Activated naive CD8-positive, alpha-beta T cell (primary cell): ENCODE measurements at regions not wholly inside any gene's neighbourhood (a gene's known extent, or its start where the extent isn't known, plus 50 kb on each side); places are given as distances from the start of the nearest gene placed in this dataset.
"Not testable (repeated sequence)": the region's sequence is repeated elsewhere in the genome, so short reads cannot be mapped to it uniquely, and the experiment has no call there.

Source experiments
- H3K27ac Mint-ChIP-seq: one replicate; pipeline ENCODE4 v1.8.0; 2021; ENCODE audit warnings: mixed read lengths
- H3K27me3 Mint-ChIP-seq: one replicate; pipeline ENCODE4 v1.8.0; 2021; ENCODE audit warnings: mixed read lengths
- H3K36me3 Mint-ChIP-seq: one replicate; pipeline ENCODE4 v1.8.0; 2021; ENCODE audit warnings: mixed read lengths
- H3K4me1 Mint-ChIP-seq: one replicate; pipeline ENCODE4 v1.8.0; 2021; ENCODE audit warnings: low read depth, mixed read lengths
- H3K4me3 Mint-ChIP-seq: one replicate; pipeline ENCODE4 v1.8.0; 2021; ENCODE audit warnings: mild to moderate bottlenecking, mixed read lengths
- H3K9me3 Mint-ChIP-seq: one replicate; pipeline ENCODE4 v1.8.0; 2021; ENCODE audit warnings: low read depth, mixed read lengths

DNA sequence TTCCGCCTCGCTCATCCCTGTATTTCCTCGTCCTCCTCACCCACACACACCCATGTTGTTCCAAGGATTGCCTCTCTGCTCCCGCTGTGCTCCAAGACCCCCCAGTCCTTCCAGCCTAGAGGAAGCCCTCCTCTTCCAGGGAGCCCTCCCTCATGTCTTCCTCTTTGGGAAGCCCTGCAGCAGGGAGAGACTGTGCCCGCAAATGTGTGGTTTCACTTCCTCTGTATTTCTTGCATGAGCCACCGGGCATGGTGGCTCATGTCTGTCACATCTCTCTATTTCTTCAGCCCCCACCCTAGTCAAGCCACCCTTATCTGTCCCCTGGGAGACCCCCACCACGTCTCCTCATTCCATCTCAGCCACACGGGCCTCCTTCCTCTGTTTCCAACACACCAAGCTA is 57.5 kb upstream of the PAX7 start:
- Mint-ChIP-seq H3K36me3 (no peaks in the 10 kb centered on the region), H3K27ac (no peak overlapping the region), H3K4me1 (no peaks in the 10 kb centered on the region), H3K9me3 (no peaks in the 10 kb centered on the region), H3K4me3 (no peak overlapping the region), H3K27me3 (peaks cover 13% of the 10 kb centered on the region)

DNA sequence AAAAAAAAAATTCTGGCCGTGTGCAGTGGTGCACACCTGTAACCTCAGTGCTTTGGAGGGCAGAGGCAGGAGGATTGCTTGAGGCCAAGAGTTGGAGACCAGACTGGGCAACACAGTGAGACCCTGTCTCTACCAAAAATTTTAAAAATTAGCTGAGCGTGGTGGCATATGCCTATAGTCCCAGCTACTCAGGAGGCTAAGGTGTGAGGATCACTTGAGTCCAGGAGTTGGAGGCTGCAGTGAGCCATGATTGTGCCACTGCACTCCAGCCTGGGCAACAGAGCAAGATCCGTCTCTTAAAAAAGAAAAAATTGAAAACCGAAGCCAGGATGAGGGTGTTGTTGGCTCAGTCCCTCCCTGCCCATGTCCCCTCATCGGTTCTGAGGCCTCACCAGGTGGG is 55.9 kb upstream of the PAX7 start:
- H3K9me3 Mint-ChIP-seq = no peaks in the 10 kb centered on the region

DNA sequence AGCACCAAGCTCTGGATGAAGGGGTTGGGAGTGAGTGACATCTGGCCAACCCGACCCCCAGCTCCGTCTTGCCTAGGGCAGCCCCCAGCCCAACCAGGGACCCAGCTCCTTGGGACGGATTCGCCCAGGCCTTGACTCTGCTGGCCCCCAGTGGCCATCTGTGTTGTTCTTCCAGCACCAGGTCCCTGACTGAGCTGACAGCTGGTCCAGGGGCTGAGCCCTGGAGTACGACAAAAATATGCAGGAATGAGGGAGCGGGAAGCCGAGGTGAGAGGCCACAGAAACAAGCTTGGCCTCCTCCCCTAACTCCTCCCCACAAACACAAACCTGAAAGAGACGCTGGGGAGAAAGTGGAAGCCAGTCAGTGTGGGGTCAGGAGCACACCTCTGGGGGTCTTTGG is 55.0 kb upstream of the PAX7 start:
- no peak overlapping the region for H3K4me3 Mint-ChIP-seq
- H3K27ac Mint-ChIP-seq = no peak overlapping the region
- no peaks in the 10 kb centered on the region for H3K36me3 Mint-ChIP-seq
- no peaks in the 10 kb centered on the region for H3K4me1 Mint-ChIP-seq
- H3K9me3 Mint-ChIP-seq = no peaks in the 10 kb centered on the region
- peaks cover 13% of the 10 kb centered on the region for H3K27me3 Mint-ChIP-seq

More for the DNA sequence above, 55.9 kb upstream of the PAX7 start:
- Mint-ChIP-seq H3K4me3 (no peak overlapping the region), H3K27me3 (peaks cover 13% of the 10 kb centered on the region), H3K4me1 (no peaks in the 10 kb centered on the region), H3K27ac (no peak overlapping the region), H3K36me3 (no peaks in the 10 kb centered on the region)

DNA sequence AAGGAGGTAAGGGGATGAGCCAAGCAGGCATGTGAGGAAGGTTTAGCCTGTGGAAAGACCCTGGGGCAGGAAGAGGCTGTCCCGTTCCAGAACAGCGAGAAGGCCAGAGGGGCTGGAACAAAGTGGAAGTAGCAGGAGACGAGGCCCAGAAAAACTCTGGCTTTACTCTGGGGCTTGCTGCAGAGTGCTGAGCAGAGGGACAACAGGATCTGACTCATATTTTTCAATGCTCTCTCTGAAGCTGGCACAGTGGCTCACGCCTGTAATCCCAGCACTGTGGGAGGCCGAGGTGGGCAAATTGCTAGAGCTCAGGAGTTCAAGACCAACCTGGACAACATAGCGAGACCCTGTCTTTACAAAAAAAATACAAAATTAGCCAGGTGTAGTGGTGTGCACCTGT is 52.4 kb upstream of the PAX7 start:
- Mint-ChIP-seq H3K9me3 (no peaks in the 10 kb centered on the region), H3K4me3 (no peak overlapping the region), H3K27ac (no peak overlapping the region), H3K27me3 (peaks cover 16% of the 10 kb centered on the region), H3K4me1 (no peaks in the 10 kb centered on the region), H3K36me3 (no peaks in the 10 kb centered on the region)

DNA sequence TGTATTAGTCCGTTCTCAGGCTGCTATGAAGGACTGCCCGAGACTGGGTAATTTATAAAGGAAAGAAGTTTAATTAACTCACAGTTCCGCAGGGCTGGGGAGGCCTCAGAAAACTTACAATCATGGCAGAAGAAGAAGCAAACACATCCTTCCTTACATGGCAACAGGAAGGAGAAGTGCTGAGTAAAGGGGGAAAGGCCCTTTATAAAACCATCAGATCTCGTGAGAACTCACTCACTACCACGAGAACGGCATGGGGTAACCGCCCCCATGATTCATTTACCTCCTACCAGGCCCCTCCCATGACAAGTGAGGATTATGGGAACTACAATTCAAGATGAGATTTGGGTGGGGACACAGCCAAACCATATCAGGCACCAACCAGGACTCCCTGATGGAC is 51.4 kb upstream of the PAX7 start:
- not testable (repeated sequence) for H3K9me3 Mint-ChIP-seq, H3K4me1 Mint-ChIP-seq, H3K4me3 Mint-ChIP-seq, H3K27ac Mint-ChIP-seq, H3K36me3 Mint-ChIP-seq
- H3K27me3 Mint-ChIP-seq = peaks cover 12% of the 10 kb centered on the region

DNA sequence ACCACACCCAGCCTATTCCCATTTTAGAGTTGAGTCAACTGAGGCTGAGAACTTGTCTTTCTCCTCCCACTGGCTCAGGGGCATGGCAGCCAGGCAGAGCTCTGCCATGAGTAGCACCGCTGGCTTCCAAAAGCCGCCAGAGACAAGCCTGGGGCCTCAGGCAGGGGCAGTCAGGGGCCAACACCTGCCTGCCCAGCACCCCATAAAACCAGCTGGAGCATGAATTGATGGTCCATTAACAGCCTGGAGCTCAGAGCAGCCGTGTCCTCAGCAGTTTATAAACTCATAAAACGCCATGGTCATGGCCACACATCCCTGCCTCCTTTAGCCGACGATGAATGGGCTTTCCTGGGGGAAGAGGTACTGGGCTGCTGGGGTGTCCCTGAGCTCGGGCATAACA is 50.6 kb upstream of the PAX7 start:
- H3K27ac Mint-ChIP-seq = no peak overlapping the region
- peaks cover 12% of the 10 kb centered on the region for H3K27me3 Mint-ChIP-seq
- no peaks in the 10 kb centered on the region for H3K9me3 Mint-ChIP-seq
- H3K4me3 Mint-ChIP-seq = no peak overlapping the region
- no peaks in the 10 kb centered on the region for H3K36me3 Mint-ChIP-seq
- no peaks in the 10 kb centered on the region for H3K4me1 Mint-ChIP-seq

DNA sequence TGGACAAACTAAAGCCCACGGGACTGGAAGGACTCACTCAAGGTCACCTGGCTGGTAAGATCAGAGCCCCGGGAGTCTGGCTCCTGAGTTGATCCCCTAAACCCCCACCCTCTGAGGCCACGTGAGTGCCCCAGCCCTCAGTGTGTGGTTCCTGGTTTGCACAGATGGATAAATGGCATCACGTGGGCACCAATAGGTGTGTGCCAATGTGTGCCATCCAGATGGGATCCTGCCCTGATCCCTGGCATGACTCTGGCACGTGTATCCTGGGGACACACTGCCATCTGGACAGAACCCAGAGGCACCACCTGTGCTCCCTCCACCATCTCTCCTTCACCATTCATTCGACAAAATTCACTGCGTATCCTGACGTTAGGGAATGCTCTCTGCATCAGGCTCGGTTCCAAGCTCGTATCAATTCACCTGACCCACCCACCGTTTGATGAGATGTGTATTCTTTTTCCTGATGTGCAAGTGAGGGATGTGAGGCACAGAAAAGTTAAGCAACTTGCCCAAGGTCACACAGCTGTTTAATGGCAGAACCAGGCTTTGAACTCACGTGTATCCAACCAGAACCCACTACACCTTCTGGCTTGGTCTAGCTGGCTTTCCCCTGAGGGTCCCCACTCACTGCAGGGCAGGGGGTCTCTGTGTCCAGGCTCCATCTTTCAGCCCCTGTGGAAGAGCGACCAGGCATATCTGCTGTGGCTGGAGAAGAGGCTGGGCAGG is 49.8 kb upstream of the PAX7 start:
- H3K4me3 Mint-ChIP-seq = no peak overlapping the region
- no peaks in the 10 kb centered on the region for H3K4me1 Mint-ChIP-seq
- H3K36me3 Mint-ChIP-seq = no peaks in the 10 kb centered on the region
- H3K9me3 Mint-ChIP-seq = no peaks in the 10 kb centered on the region
- H3K27ac Mint-ChIP-seq = no peak overlapping the region
- H3K27me3 Mint-ChIP-seq = peaks cover 12% of the 10 kb centered on the region
